HG03159 (cell line): ENCODE measurements at regions not wholly inside any gene's neighbourhood (a gene's known extent, or its start where the extent isn't known, plus 50 kb on each side); places are given as distances from the start of the nearest gene placed in this dataset.

Source experiments
- ATAC-seq: cut with Tn5 transposase; IDR thresholded peaks from one replicate; pipeline ENCODE4 v1.9.1; 2021; ENCODE audit warnings: mild to moderate bottlenecking, moderate library complexity; ENCODE audit not compliant: unreplicated experiment

GRCh38 chr2:51490576-51491234 is 458.8 kb upstream of the NRXN1 start:
- no peak for ATAC-seq

- no peak for ATAC-seq
Measured at GRCh38 chr2:51484605-51485004, 452.7 kb upstream of the NRXN1 start.

GRCh38 chr2:51483720-51484119 is 451.8 kb upstream of the NRXN1 start:
- ATAC-seq: no peak

GRCh38 chr2:51472783-51473182 is 440.9 kb upstream of the NRXN1 start:
- no peak for ATAC-seq

GRCh38 chr2:51472300-51472699 is 440.4 kb upstream of the NRXN1 start:
- ATAC-seq: no peak

- ATAC-seq: no peak
Measured at GRCh38 chr2:51469102-51469501, 437.2 kb upstream of the NRXN1 start.

- no peak for ATAC-seq
Measured at GRCh38 chr2:51465326-51465725, 433.4 kb upstream of the NRXN1 start.

GRCh38 chr2:51454177-51454576 is 422.2 kb upstream of the NRXN1 start:
- ATAC-seq: no peak

- ATAC-seq: no peak
Measured at GRCh38 chr2:51448911-51449310, 417.0 kb upstream of the NRXN1 start.

GRCh38 chr2:51441786-51442185 is 409.9 kb upstream of the NRXN1 start:
- ATAC-seq: no peak

- no peak for ATAC-seq
Measured at GRCh38 chr2:51424418-51424817, 392.5 kb upstream of the NRXN1 start.

GRCh38 chr2:51420511-51420910 is 388.6 kb upstream of the NRXN1 start:
- no peak for ATAC-seq

GRCh38 chr2:51413726-51414125 is 381.8 kb upstream of the NRXN1 start:
- ATAC-seq: no peak

GRCh38 chr2:51410331-51410730 is 378.4 kb upstream of the NRXN1 start:
- ATAC-seq: no peak

GRCh38 chr2:51409920-51410319 is 378.0 kb upstream of the NRXN1 start:
- ATAC-seq: no peak

GRCh38 chr2:51404226-51404625 is 372.3 kb upstream of the NRXN1 start:
- no peak for ATAC-seq

GRCh38 chr2:51401546-51401945 is 369.6 kb upstream of the NRXN1 start:
- ATAC-seq: no peak

GRCh38 chr2:51387235-51387634 is 355.3 kb upstream of the NRXN1 start:
- ATAC-seq: no peak

- no peak for ATAC-seq
Measured at GRCh38 chr2:51379997-51380396, 348.1 kb upstream of the NRXN1 start.

- no peak for ATAC-seq
Measured at GRCh38 chr2:51368250-51368649, 336.3 kb upstream of the NRXN1 start.

GRCh38 chr2:51350100-51350499 is 318.2 kb upstream of the NRXN1 start:
- no peak for ATAC-seq

GRCh38 chr2:51344886-51345285 is 313.0 kb upstream of the NRXN1 start:
- no peak for ATAC-seq
